ENCODE measurements at regions not wholly inside any gene's neighbourhood (a gene's known extent, or its start where the extent isn't known, plus 50 kb on each side); places are given as distances from the start of the nearest gene placed in this dataset.
"Not testable (repeated sequence)": the region's sequence is repeated elsewhere in the genome, so short reads cannot be mapped to it uniquely, and the experiment has no call there.

GRCh38 chr6:120804612-120805011 is 529.7 kb downstream of the TBC1D32 start:
- no peak for DNase-seq (ENCODE audit: low read depth)

- DNase-seq (ENCODE audit: low read depth) = no peak
Measured at GRCh38 chr6:120786682-120787081, 547.6 kb downstream of the TBC1D32 start.

- DNase-seq (ENCODE audit: low read depth) = no peak
Measured at GRCh38 chr6:120786256-120786655, 548.0 kb downstream of the TBC1D32 start.

- no peak for DNase-seq (ENCODE audit: low read depth)
Measured at GRCh38 chr6:120785459-120786086, 548.7 kb downstream of the TBC1D32 start.

- no peak for DNase-seq (ENCODE audit: low read depth)
Measured at GRCh38 chr6:120779441-120779840, 554.8 kb downstream of the TBC1D32 start.

GRCh38 chr6:120775698-120776097 is 558.6 kb downstream of the TBC1D32 start:
- DNase-seq (ENCODE audit: low read depth) = no peak

GRCh38 chr6:120774275-120774674 is 560.0 kb downstream of the TBC1D32 start:
- DNase-seq (ENCODE audit: low read depth) = peak; percentile 70

GRCh38 chr6:120771019-120771418 is 563.3 kb downstream of the TBC1D32 start:
- DNase-seq (ENCODE audit: low read depth) = no peak

GRCh38 chr6:120764312-120764711 is 570.0 kb downstream of the TBC1D32 start:
- no peak for DNase-seq (ENCODE audit: low read depth)

GRCh38 chr6:120759570-120759969 is 574.7 kb downstream of the TBC1D32 start:
- DNase-seq (ENCODE audit: low read depth) = no peak

- DNase-seq (ENCODE audit: low read depth) = not testable (repeated sequence)
Measured at GRCh38 chr6:120748574-120748973, 585.7 kb downstream of the TBC1D32 start.

- DNase-seq (ENCODE audit: low read depth) = no peak
Measured at GRCh38 chr6:120736740-120737139, 597.5 kb downstream of the TBC1D32 start.

- DNase-seq (ENCODE audit: low read depth) = peak; percentile 32
Measured at GRCh38 chr6:120735641-120736040, 598.6 kb downstream of the TBC1D32 start.

- DNase-seq (ENCODE audit: low read depth) = no peak
Measured at GRCh38 chr6:120711255-120711654, 623.0 kb downstream of the TBC1D32 start.

- no peak for DNase-seq (ENCODE audit: low read depth)
Measured at GRCh38 chr6:120700001-120700400, 634.3 kb downstream of the TBC1D32 start.

- DNase-seq (ENCODE audit: low read depth) = no peak
Measured at GRCh38 chr6:120686492-120686891, 647.8 kb downstream of the TBC1D32 start.

GRCh38 chr6:120682145-120682544 is 652.1 kb downstream of the TBC1D32 start:
- DNase-seq (ENCODE audit: low read depth) = no peak

- no peak for DNase-seq (ENCODE audit: low read depth)
Measured at GRCh38 chr6:120681204-120681603, 653.1 kb downstream of the TBC1D32 start.

GRCh38 chr6:120675886-120676285 is 658.4 kb downstream of the TBC1D32 start:
- no peak for DNase-seq (ENCODE audit: low read depth)

- no peak for DNase-seq (ENCODE audit: low read depth)
Measured at GRCh38 chr6:120671519-120671918, 662.8 kb downstream of the TBC1D32 start.

- no peak for DNase-seq (ENCODE audit: low read depth)
Measured at GRCh38 chr6:120652506-120652905, 681.8 kb downstream of the TBC1D32 start.

GRCh38 chr6:120648713-120649112 is 685.6 kb downstream of the TBC1D32 start:
- no peak for DNase-seq (ENCODE audit: low read depth)

GRCh38 chr6:120646101-120646500 is 688.2 kb downstream of the TBC1D32 start:
- no peak for DNase-seq (ENCODE audit: low read depth)

GRCh38 chr6:120632975-120633374 is 701.3 kb downstream of the TBC1D32 start:
- DNase-seq (ENCODE audit: low read depth) = no peak

Data from non-pigmented ciliary epithelial cell (primary cell).